SK-N-SH treated with all-trans-retinoic acid at 6 μM for 48 hours (cell line): ENCODE measurements at regions not wholly inside any gene's neighbourhood (a gene's known extent, or its start where the extent isn't known, plus 50 kb on each side); places are given as distances from the start of the nearest gene placed in this dataset.

Experiments
- ARNTL ChIP-seq: fragments of 450-650 bp; formaldehyde crosslinking; IDR thresholded peaks from 2 replicates; pipeline ENCODE4 v1.5.0; 2020; ENCODE audit warnings: low read depth, mild to moderate bottlenecking, moderate library complexity, borderline replicate concordance
- ISL1 ChIP-seq: fragments of 250-450 bp; sonication (Bioruptor Pico); IDR thresholded peaks from 2 replicates; pipeline ENCODE4 v2.1.2; 2022; ENCODE audit warnings: mild to moderate bottlenecking, moderate library complexity
- RARB ChIP-seq: fragments of 250-450 bp; sonication (Bioruptor Pico); IDR thresholded peaks from 2 replicates; pipeline ENCODE4 v1.8.0; 2021; ENCODE audit warnings: mild to moderate bottlenecking, moderate library complexity
- SNAI2 ChIP-seq: fragments of 250-450 bp; sonication (Bioruptor Pico); IDR thresholded peaks from 2 replicates; pipeline ENCODE4 v1.5.0; 2020; ENCODE audit warnings: mild to moderate bottlenecking, moderate library complexity
- TCF4 ChIP-seq: fragments of 250-450 bp; sonication (Bioruptor Pico); IDR thresholded peaks from 2 replicates; pipeline ENCODE4 v1.8.0; 2021; ENCODE audit warnings: mild to moderate bottlenecking, moderate library complexity, borderline replicate concordance
- TOX ChIP-seq: fragments of 250-450 bp; sonication (Bioruptor Pico); IDR thresholded peaks from 2 replicates; pipeline ENCODE4 v1.8.0; 2021; ENCODE audit warnings: mild to moderate bottlenecking, moderate library complexity, borderline replicate concordance
- ZC3H10 ChIP-seq: fragments of 250-450 bp; sonication (Bioruptor Pico); IDR thresholded peaks from 2 replicates; pipeline ENCODE4 v1.5.1; 2021; ENCODE audit warnings: mild to moderate bottlenecking, moderate library complexity
- ZFP3 ChIP-seq: fragments of 250-450 bp; sonication (Bioruptor Pico); IDR thresholded peaks from 2 replicates; pipeline ENCODE4 v1.5.0; 2020; ENCODE audit warnings: mild to moderate bottlenecking, moderate library complexity
- ZFP30 ChIP-seq: fragments of 450-650 bp; formaldehyde crosslinking; IDR thresholded peaks from 2 replicates; pipeline ENCODE4 v1.5.0; 2022; ENCODE audit warnings: mild to moderate bottlenecking, moderate library complexity
- ZNF565 ChIP-seq: fragments of 450-650 bp; formaldehyde crosslinking; conservative IDR thresholded peaks from 2 replicates; pipeline ENCODE4 v1.5.0; 2020; ENCODE audit warnings: low read depth, mild to moderate bottlenecking, moderate library complexity
- TF ChIP-seq, protein P1 (sequence below): fragments of 250-450 bp; sonication (Bioruptor Pico); IDR thresholded peaks from 2 replicates; pipeline ENCODE4 v1.8.0; 2020; ENCODE audit warnings: mild to moderate bottlenecking, moderate library complexity, borderline replicate concordance
- TF ChIP-seq, protein P2 (sequence below): fragments of 250-450 bp; sonication (Bioruptor Pico); IDR thresholded peaks from 2 replicates; pipeline ENCODE4 v1.5.1; 2021; ENCODE audit warnings: mild to moderate bottlenecking, moderate library complexity
- TF ChIP-seq, protein P3 (sequence below): fragments of 250-450 bp; sonication (Bioruptor Pico); IDR thresholded peaks from 2 replicates; pipeline ENCODE4 v1.5.1; 2020; ENCODE audit warnings: low read depth, mild to moderate bottlenecking, moderate library complexity
- TF ChIP-seq, protein P4 (sequence below): fragments of 250-450 bp; sonication (Bioruptor Pico); IDR thresholded peaks from 2 replicates; pipeline ENCODE4 v1.5.0; 2020; ENCODE audit warnings: mild to moderate bottlenecking, moderate library complexity

GRCh38 chr14:100430571-100430970 is 107.4 kb downstream of the SLC25A47 start:
- no peak for TF ChIP-seq SNAI2
- no peak for TF ChIP-seq TCF4 (CRISPR knock-in tag)
- TF ChIP-seq RARB (CRISPR knock-in tag): no peak
- TF ChIP-seq, protein P1, sequence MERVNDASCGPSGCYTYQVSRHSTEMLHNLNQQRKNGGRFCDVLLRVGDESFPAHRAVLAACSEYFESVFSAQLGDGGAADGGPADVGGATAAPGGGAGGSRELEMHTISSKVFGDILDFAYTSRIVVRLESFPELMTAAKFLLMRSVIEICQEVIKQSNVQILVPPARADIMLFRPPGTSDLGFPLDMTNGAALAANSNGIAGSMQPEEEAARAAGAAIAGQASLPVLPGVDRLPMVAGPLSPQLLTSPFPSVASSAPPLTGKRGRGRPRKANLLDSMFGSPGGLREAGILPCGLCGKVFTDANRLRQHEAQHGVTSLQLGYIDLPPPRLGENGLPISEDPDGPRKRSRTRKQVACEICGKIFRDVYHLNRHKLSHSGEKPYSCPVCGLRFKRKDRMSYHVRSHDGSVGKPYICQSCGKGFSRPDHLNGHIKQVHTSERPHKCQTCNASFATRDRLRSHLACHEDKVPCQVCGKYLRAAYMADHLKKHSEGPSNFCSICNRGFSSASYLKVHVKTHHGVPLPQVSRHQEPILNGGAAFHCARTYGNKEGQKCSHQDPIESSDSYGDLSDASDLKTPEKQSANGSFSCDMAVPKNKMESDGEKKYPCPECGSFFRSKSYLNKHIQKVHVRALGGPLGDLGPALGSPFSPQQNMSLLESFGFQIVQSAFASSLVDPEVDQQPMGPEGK (CRISPR knock-in tag): no peak
- TF ChIP-seq, protein P2, sequence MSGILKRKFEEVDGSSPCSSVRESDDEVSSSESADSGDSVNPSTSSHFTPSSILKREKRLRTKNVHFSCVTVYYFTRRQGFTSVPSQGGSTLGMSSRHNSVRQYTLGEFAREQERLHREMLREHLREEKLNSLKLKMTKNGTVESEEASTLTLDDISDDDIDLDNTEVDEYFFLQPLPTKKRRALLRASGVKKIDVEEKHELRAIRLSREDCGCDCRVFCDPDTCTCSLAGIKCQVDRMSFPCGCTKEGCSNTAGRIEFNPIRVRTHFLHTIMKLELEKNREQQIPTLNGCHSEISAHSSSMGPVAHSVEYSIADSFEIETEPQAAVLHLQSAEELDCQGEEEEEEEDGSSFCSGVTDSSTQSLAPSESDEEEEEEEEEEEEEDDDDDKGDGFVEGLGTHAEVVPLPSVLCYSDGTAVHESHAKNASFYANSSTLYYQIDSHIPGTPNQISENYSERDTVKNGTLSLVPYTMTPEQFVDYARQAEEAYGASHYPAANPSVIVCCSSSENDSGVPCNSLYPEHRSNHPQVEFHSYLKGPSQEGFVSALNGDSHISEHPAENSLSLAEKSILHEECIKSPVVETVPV: no peak
- no peak for TF ChIP-seq ISL1 (CRISPR knock-in tag)
- TF ChIP-seq ZC3H10 (CRISPR knock-in tag): no peak
- TF ChIP-seq ZFP30 (CRISPR knock-in tag): no peak
- TF ChIP-seq TOX (CRISPR knock-in tag): no peak
- no peak for TF ChIP-seq ARNTL (CRISPR knock-in tag)
- TF ChIP-seq ZFP3: no peak
- TF ChIP-seq, protein P3, sequence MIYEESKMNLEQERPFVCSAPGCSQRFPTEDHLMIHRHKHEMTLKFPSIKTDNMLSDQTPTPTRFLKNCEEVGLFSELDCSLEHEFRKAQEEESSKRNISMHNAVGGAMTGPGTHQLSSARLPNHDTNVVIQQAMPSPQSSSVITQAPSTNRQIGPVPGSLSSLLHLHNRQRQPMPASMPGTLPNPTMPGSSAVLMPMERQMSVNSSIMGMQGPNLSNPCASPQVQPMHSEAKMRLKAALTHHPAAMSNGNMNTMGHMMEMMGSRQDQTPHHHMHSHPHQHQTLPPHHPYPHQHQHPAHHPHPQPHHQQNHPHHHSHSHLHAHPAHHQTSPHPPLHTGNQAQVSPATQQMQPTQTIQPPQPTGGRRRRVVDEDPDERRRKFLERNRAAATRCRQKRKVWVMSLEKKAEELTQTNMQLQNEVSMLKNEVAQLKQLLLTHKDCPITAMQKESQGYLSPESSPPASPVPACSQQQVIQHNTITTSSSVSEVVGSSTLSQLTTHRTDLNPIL: no peak
- no peak for TF ChIP-seq ZNF565 (CRISPR knock-in tag)
- TF ChIP-seq, protein P4, sequence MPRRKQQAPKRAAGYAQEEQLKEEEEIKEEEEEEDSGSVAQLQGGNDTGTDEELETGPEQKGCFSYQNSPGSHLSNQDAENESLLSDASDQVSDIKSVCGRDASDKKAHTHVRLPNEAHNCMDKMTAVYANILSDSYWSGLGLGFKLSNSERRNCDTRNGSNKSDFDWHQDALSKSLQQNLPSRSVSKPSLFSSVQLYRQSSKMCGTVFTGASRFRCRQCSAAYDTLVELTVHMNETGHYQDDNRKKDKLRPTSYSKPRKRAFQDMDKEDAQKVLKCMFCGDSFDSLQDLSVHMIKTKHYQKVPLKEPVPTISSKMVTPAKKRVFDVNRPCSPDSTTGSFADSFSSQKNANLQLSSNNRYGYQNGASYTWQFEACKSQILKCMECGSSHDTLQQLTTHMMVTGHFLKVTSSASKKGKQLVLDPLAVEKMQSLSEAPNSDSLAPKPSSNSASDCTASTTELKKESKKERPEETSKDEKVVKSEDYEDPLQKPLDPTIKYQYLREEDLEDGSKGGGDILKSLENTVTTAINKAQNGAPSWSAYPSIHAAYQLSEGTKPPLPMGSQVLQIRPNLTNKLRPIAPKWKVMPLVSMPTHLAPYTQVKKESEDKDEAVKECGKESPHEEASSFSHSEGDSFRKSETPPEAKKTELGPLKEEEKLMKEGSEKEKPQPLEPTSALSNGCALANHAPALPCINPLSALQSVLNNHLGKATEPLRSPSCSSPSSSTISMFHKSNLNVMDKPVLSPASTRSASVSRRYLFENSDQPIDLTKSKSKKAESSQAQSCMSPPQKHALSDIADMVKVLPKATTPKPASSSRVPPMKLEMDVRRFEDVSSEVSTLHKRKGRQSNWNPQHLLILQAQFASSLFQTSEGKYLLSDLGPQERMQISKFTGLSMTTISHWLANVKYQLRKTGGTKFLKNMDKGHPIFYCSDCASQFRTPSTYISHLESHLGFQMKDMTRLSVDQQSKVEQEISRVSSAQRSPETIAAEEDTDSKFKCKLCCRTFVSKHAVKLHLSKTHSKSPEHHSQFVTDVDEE (CRISPR knock-in tag): no peak
